SU-DHL-6 (cell line): ENCODE measurements at regions not wholly inside any gene's neighbourhood (a gene's known extent, or its start where the extent isn't known, plus 50 kb on each side); places are given as distances from the start of the nearest gene placed in this dataset.

ENCODE experiments used
- H2AFZ ChIP-seq: fragments of 200-600 bp; sonication (generic); 2 replicates; pipeline ENCODE4 v1.6.1; 2014; ENCODE audit warnings: low read depth, mild to moderate bottlenecking, moderate library complexity, mixed read lengths, antibody characterized with exemption, low read length; ENCODE audit not compliant: severe bottlenecking
- H3F3A ChIP-seq: fragments of 200-600 bp; shearing (Covaris generic); 2 replicates; pipeline ENCODE4 v1.6.0; 2016; ENCODE audit warnings: antibody characterized with exemption, mild to moderate bottlenecking; ENCODE audit not compliant: insufficient read depth
- H3K27ac ChIP-seq: fragments of 200-600 bp; sonication (generic); 2 replicates; pipeline ENCODE4 v1.5.1; 2016; ENCODE audit warnings: low read depth, mild to moderate bottlenecking, low read length, moderate library complexity, mixed read lengths
- H3K27me3 ChIP-seq: fragments of 200-600 bp; sonication (generic), shearing (Covaris generic); 2 replicates; pipeline ENCODE4 v1.6.0; 2014; ENCODE audit warnings: mild to moderate bottlenecking, low read length
- H3K36me3 ChIP-seq: fragments of 200-600 bp; sonication (generic); 2 replicates; pipeline ENCODE4 v1.6.1; 2014; ENCODE audit warnings: mild to moderate bottlenecking, low read length, mixed read lengths
- H3K4me2 ChIP-seq: fragments of 300-600, 200-600 bp; shearing (Covaris generic), sonication (generic); 2 replicates; pipeline ENCODE4 v1.6.0; 2014; ENCODE audit warnings: low read length, low read depth, mild to moderate bottlenecking; ENCODE audit not compliant: poor library complexity, severe bottlenecking
- H3K4me3 ChIP-seq: fragments of 200-600 bp; sonication (generic); 2 replicates; pipeline ENCODE4 v1.5.1; 2014; ENCODE audit warnings: antibody characterized with exemption, low read length, mild to moderate bottlenecking, mixed read lengths; ENCODE audit not compliant: insufficient read depth, poor library complexity, severe bottlenecking
- H3K79me2 ChIP-seq: fragments of 200-600 bp; sonication (generic); 2 replicates; pipeline ENCODE4 v1.6.1; 2014; ENCODE audit warnings: mild to moderate bottlenecking, low read length, moderate library complexity; ENCODE audit not compliant: insufficient read depth
- H3K9ac ChIP-seq: fragments of 200-600 bp; sonication (generic); 2 replicates; pipeline ENCODE4 v1.7.0; 2014; ENCODE audit warnings: mild to moderate bottlenecking, low read length
- H3K9me2 ChIP-seq: fragments of 200-600 bp; sonication (generic); replicated peaks from 2 replicates; pipeline ENCODE4 v1.6.1; 2014; ENCODE audit warnings: low read length; ENCODE audit not compliant: insufficient read depth
- H3K9me3 ChIP-seq: fragments of 200-600 bp; sonication (generic); 2 replicates; pipeline ENCODE4 v1.6.1; 2014; ENCODE audit warnings: low read length, mixed read lengths; ENCODE audit not compliant: insufficient read depth
- H4K20me1 ChIP-seq: fragments of 200-600 bp; sonication (generic); 2 replicates; pipeline ENCODE4 v1.6.1; 2014; ENCODE audit warnings: low read depth, mild to moderate bottlenecking, antibody characterized with exemption, low read length, moderate library complexity, mixed read lengths
- EZH2phosphoT487 ChIP-seq: fragments of 200-600 bp; sonication (generic), shearing (Covaris generic); conservative IDR thresholded peaks from 2 replicates; pipeline ENCODE4 v1.6.1; 2018; ENCODE audit warnings: mild to moderate bottlenecking, antibody characterized with exemption, low read length, moderate library complexity, mixed read lengths
- TF ChIP-seq, protein P1 (sequence below): fragments of 200-600 bp; sonication (generic); IDR thresholded peaks from one replicate; pipeline ENCODE4 v1.5.1; 2017; ENCODE audit warnings: antibody characterized with exemption, mild to moderate bottlenecking, low read length, moderate library complexity; ENCODE audit not compliant: insufficient read depth, poor library complexity, severe bottlenecking

DNA sequence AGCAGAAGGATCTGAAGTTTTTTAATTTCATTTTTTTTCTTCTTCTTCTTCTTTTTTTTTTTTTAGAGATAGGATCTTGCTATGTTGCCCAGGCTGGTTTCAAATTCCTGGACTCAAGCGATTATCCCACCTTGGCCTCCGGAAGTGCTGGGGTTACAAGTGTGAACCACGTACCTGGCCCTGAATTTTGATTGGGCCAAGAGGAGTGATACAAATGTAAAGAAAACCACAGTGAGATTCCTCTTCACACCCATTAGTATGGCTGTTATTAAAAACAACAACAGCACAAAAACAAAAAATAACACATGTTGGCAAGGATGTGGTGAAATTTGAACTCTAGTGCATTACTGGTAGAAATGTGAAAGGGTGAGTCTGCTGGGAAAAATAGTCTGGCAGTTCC is 79.1 kb downstream of the KLF4 start:
- H3K36me3 ChIP-seq, result no peaks in the 10 kb centered on the region
- no peak overlapping the region for H3K4me3 ChIP-seq
- no peaks in the 10 kb centered on the region for H3K79me2 ChIP-seq
- H4K20me1 ChIP-seq, result no peaks in the 10 kb centered on the region
- no peak for TF ChIP-seq EZH2phosphoT487
- H3K9me3 ChIP-seq, result no peaks in the 10 kb centered on the region
- no peak overlapping the region for H2AFZ ChIP-seq
- H3K27me3 ChIP-seq, result no peaks in the 10 kb centered on the region
- H3K4me2 ChIP-seq, result no peak overlapping the region
- H3K27ac ChIP-seq, result no peak overlapping the region
- H3F3A ChIP-seq, result no peaks in the 10 kb centered on the region
- no peak overlapping the region for H3K9ac ChIP-seq
- H3K9me2 ChIP-seq, result no peaks in the 10 kb centered on the region

DNA sequence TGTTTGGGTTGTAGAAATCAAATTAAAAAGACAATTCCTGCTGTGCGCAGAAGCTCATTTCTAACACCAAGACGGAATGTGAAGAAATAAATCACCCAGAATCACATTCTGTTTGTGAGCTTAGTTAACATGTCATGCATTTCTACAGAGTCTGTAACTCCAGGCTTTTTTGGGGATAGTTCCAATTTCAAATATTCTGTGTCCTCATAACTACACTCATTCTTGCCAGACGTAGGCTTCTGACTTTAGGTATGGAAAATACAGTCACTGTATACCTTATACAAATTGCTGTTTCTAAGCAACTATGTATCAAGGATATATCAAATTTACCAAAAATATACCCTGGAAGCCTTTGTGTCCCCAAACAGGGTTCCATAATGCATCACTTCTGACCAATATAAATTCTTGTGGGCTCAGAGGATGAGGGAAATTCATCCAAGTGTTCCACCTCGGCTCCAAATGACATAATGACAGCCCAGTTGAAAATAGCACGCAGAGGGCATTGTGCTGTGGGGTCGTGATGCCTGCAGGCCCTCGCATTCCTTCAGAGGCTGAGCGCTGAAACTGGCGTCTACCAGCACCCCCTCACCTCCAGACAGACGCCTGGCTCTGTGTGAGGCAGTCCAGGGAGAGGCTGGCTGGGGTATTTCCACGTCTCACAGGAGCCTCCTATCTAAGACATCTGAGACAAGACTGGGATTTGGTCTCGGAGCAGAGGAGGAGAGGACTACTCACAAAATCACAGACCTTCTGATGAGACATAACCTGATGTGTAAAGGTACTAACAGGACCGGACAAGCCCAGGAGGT is 79.8 kb downstream of the KLF4 start:
- TF ChIP-seq EZH2phosphoT487, result no peak
- TF ChIP-seq, protein P1, sequence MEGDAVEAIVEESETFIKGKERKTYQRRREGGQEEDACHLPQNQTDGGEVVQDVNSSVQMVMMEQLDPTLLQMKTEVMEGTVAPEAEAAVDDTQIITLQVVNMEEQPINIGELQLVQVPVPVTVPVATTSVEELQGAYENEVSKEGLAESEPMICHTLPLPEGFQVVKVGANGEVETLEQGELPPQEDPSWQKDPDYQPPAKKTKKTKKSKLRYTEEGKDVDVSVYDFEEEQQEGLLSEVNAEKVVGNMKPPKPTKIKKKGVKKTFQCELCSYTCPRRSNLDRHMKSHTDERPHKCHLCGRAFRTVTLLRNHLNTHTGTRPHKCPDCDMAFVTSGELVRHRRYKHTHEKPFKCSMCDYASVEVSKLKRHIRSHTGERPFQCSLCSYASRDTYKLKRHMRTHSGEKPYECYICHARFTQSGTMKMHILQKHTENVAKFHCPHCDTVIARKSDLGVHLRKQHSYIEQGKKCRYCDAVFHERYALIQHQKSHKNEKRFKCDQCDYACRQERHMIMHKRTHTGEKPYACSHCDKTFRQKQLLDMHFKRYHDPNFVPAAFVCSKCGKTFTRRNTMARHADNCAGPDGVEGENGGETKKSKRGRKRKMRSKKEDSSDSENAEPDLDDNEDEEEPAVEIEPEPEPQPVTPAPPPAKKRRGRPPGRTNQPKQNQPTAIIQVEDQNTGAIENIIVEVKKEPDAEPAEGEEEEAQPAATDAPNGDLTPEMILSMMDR, result no peak
- no peak overlapping the region for H3K4me2 ChIP-seq
- H3K79me2 ChIP-seq, result no peaks in the 10 kb centered on the region
- no peak overlapping the region for H3K9ac ChIP-seq
- no peak overlapping the region for H3K4me3 ChIP-seq
- H3K9me2 ChIP-seq, result no peaks in the 10 kb centered on the region
- no peaks in the 10 kb centered on the region for H3F3A ChIP-seq
- H4K20me1 ChIP-seq, result no peaks in the 10 kb centered on the region
- no peak overlapping the region for H2AFZ ChIP-seq
- no peaks in the 10 kb centered on the region for H3K27me3 ChIP-seq
- no peaks in the 10 kb centered on the region for H3K9me3 ChIP-seq
- no peaks in the 10 kb centered on the region for H3K36me3 ChIP-seq
- no peak overlapping the region for H3K27ac ChIP-seq

DNA sequence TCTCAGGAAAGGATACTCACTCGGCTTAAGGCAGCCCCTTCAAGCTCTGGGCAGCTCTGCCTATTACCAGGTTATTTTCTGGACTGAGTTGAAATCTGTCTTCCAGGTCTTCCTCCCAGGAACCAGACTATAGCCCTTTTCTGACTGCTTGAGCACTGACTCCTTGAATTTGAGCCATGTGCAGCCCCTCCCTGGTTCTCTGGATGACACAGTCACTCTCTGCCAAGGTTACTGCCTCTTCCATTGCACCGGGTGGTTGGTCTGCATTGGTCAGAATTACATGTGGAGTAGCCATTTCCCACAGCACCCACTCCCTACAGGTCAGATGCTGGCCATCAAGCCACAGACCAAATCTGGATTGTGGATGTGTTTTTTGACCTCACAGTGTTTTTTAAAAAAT is 81.9 kb downstream of the KLF4 start:
- no peaks in the 10 kb centered on the region for H3F3A ChIP-seq
- H3K79me2 ChIP-seq, result no peaks in the 10 kb centered on the region
- H3K9ac ChIP-seq, result no peak overlapping the region
- H4K20me1 ChIP-seq, result no peaks in the 10 kb centered on the region
- no peak overlapping the region for H3K4me3 ChIP-seq
- no peaks in the 10 kb centered on the region for H3K27me3 ChIP-seq
- H3K36me3 ChIP-seq, result no peaks in the 10 kb centered on the region
- no peak overlapping the region for H3K27ac ChIP-seq
- TF ChIP-seq, protein P1, result no peak
- H2AFZ ChIP-seq, result no peak overlapping the region
- no peak overlapping the region for H3K4me2 ChIP-seq
- no peaks in the 10 kb centered on the region for H3K9me2 ChIP-seq
- H3K9me3 ChIP-seq, result no peaks in the 10 kb centered on the region

DNA sequence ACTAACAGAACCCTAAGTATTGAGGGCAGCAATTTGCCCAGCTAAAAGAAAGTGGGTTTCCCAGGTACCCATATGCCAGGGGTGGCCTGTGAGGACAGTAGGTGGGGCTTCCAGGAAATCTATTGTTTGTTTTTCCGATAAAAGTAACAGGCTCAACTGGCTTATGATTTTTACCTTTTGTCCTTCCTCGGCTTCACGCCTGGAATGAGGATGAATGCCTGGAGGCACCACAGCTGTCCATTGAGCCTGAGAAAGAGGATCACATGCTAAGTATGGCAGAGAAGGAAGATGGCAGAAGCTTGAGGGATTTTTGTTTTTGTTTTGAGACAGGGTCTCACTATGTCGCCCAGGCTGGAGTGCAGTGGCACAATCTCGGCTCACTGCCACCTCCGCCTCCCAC is 84.1 kb downstream of the KLF4 start:
- H3K4me3 ChIP-seq, result no peak overlapping the region
- H3F3A ChIP-seq, result no peaks in the 10 kb centered on the region
- H3K27ac ChIP-seq, result no peak overlapping the region
- no peaks in the 10 kb centered on the region for H4K20me1 ChIP-seq
- H3K9ac ChIP-seq, result no peak overlapping the region
- no peaks in the 10 kb centered on the region for H3K9me3 ChIP-seq
- H3K36me3 ChIP-seq, result no peaks in the 10 kb centered on the region
- H3K79me2 ChIP-seq, result no peaks in the 10 kb centered on the region
- H3K27me3 ChIP-seq, result no peaks in the 10 kb centered on the region
- no peaks in the 10 kb centered on the region for H3K9me2 ChIP-seq
- no peak for TF ChIP-seq EZH2phosphoT487
- TF ChIP-seq, protein P1, result no peak
- no peak overlapping the region for H3K4me2 ChIP-seq
- H2AFZ ChIP-seq, result no peak overlapping the region
